NCI-H1105 (cell line): ENCODE measurements at regions not wholly inside any gene's neighbourhood (a gene's known extent, or its start where the extent isn't known, plus 50 kb on each side); places are given as distances from the start of the nearest gene placed in this dataset.

Experiments used
- DNase-seq: peaks from one replicate; lab custom pipeline; 2025; lab: John Stamatoyannopoulos, UW

DNA sequence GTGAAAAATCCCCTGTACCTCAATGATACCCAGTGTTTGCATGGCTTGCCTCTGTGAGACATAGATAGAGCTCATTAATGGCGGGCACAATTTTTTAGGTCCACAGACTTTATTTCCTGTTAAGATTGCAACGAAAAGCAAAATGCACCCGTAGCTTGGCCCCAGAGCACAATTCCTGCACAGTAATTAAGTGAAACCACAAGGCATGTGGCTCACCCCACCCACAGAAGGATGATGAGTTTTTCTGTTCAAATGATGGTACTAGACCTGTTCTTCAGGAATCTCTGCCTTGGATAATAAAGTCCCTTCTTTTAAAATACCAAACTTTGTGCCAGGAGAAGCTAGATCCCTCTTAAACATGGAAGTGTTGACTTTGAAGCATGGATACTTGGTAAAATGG is 738.1 kb downstream of the QKI start:
- DNase-seq, result no peak

DNA sequence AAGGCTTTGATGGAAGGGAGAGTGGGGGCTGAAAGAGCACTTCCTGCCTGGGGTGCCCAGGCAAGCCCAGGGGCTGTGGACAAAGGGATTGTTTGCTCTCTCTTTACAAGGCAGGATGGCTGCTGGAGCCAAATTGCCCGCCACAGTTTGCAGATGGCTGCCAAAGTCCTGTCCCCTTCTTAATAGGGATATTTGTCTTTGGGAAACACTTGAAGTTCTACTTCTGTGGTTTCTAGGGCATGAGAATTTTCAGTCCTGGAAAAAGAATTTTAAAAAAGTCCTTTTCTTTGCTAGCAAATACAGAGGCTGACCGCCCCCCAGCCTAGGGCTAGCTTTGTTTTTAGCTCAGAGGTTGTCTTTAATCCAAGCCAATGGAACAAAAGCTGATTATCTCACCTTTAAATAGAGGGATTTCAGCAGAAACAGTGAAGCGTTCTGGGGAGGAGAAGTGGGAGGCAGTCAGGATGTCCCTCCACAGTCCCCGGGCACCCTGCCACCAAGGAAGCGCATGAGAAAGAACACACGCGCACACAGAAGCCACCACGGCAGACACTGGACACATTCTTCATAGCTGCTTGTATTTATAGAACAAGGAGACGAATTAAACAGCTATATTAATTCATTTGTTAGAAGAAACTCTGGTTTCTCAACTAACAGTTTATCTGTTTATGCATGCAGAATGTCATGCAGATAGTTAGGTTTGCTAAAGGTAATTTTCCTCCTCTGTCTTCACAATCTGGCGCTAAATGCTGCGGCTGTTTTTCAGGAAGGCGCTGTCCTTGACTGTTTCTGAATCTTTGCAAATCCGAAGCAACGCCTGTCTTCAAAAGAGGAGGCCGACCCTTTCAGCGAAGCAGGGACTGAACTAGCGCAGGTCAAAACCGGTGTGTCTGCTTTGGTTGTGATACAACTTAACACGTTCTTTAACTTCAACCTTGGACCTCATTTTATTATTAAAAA is 736.9 kb downstream of the QKI start:
- DNase-seq, result peak; percentile 87

DNA sequence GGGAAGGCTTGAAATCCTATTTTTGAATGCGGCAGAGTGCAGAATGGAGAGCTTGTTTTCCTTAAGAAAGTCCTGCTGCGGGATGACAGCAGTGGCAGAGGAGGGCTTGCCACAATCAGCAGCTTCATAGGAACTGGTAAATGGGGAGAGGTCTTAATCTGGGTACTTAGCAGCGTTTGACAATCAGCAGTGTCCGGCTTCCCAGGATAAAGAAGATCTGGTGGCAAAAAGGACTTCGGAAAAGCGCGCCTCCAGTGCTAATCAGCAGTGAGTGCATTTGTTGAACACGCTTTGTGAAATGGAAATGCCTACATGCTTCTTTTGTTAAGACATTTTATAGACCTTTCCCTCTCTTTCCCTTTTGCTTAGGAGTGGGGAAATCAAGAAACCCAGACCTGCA is 735.7 kb downstream of the QKI start:
- DNase-seq, result no peak

DNA sequence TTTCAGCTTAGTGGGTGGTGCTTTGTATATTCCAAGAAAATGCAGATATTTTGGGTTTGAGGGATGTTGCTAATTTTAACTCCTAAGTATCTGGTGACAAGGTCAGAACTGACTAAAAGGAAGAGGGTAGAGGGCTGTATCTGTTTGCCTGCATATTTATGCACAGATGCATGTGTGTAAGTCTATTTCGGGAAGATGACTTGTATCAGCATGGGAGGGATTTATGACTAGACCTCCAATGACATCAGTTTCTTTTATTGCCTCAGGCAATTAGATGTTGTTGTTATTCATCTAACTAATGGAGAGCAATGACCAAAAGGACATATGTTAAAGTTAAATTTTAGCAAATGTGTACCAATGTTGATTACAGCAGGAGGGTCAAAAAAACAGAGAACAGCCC is 734.3 kb downstream of the QKI start:
- DNase-seq, result no peak

DNA sequence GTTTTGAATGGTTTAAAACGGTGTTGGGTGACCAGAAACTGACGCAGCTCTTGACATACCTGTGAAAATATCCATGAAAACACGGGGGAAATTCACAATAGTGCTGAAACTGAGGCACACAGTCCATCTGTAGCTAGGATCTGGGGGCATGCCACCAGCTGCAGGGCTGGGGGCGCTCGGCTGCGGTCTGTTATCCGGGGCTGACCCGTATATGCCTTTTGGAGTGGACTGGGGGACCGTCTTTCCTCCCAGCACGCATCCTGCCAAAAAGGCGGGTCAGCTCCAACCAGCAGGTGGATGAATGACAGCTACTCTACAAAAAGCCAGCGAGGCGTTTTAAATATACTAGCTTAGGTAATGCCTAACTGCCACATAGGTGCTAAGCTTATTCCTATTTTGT is 729.8 kb downstream of the QKI start:
- no peak for DNase-seq

DNA sequence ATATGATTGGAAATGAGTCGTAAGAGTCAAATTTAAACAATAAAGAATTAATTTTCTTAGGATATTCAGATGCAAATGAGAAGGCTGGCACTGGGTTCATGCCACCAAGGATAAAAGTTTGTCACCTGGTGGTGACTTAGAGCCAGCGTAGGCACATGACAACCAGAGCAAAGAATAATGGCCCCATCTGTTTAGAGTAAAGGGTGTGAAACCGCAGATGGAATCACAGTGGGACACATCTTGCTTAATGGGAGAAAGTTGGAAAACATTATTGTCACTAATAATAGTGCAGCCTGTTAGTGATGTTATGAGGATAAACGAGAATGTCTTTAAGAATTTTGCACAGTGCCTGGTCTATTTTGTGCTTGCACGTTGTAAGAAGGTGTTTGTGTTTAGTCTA is 727.8 kb downstream of the QKI start:
- DNase-seq, result no peak

DNA sequence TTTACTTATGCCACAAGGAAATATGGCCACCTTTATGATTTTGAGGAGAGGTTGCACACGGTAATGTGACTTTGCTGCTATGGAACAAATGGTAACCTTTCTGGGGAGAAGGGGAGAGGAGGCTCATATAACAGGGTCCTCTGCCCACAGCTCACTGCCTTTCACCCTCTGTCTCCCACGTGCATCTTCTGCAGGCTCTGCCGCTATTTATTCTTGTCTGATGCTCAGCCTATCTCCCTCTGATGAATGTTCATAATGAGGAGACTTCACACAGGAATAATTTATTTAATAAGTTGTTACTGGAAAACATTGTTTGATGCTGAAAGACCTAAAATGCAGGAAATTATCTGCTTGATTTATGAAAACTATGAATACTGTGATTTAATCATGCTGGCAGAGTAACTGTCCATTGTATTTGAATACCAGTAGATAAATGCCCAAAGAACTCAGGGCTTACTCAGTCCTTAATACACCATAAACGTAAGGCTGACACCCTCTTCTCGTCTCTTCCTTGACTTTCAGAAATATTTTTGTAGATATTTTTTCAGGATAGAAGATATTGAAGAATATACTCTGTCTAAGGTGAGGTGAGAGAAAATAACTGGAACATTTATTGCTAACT is 721.1 kb downstream of the QKI start:
- no peak for DNase-seq

DNA sequence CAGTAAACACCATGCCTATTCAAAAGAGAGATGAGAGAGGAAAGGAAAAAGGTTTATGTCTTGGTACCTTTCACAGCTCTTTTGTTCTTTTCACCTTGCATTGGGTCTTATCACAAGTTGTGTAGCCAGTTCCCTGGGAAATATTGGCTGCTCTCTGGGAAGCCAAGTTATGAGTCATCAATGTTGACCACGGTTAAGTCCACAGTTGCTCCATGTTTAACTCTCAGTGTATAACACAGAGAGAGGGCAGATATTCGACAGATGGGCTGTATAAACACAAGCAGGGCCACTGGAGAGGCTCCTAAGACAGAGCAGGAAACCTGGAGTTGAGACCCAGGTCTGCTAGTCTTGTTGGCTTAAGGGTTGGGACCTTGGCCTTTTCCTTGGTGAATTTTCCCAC is 718.6 kb downstream of the QKI start:
- DNase-seq, result no peak

DNA sequence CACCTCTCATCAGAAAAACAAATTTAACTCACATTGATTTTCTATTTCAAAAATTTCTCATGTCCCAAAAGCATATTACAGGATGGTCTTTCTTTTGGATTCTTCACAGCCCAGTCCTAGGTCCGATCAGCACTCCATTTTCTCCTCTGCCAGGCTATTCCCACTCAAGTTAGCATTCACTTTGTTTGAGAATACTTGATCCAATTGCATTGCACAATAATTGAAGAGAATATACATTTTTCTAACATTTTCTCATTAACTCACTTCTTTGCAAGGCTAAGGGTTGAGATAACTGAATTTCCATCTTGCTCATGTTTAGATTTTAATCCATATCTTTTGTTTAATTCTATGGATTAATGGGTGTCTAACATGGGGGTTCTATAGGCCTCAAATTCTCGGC is 716.1 kb downstream of the QKI start:
- no peak for DNase-seq

DNA sequence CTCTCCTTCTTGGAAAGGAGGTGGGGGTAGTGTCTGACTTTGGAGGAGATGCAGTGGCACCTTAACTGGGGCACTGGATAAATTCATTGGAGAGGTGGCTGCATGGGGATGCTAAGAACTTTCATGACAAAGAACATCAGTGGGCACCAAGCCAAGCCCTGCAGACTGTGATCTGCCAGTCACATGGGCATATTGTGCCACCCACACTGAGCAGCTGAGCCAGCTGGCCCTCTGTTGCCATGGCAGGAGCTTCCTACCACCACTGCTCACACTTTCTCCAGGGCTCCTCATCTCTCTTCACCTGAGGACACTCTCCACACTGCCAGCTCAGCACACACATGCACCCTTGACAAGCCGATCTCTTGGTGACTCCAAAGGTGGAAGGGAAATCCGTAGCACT is 715.6 kb downstream of the QKI start:
- DNase-seq, result peak; percentile 94

DNA sequence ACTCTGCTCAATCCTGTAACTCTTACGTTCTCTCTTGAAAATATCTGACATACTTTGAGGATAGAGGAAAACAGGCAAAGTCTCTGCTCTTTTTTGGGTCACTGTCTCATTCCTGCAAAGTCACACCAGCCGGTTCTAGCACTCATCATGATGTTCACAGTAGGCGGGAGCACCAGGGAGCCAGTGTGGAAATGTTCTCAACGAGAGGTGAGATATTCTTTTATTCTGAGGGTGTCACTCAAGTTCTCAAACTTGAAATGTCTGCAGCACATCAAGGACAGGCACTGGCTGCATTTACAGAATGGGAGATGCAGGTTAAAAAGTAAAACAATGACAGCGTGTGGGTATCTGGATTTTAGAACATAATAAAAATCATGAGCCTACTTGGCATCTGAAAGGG is 714.7 kb downstream of the QKI start:
- DNase-seq, result no peak

DNA sequence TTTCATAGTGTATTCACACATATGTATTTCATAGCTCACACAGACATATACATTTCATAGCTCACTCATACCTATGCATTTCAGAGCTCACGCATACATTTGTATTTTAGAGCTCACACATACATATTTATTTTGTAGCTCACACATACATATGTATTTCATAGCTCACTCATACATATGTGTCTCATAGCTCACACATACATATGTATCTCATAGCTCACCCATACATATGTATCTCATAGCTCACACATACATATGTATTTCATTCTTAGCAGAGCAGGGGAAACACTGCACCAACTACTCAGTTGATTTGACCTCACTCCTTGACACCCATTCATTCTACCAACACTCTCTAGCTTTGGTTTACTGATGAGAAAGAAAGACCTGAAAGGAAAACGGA is 713.6 kb downstream of the QKI start:
- DNase-seq, result no peak

DNA sequence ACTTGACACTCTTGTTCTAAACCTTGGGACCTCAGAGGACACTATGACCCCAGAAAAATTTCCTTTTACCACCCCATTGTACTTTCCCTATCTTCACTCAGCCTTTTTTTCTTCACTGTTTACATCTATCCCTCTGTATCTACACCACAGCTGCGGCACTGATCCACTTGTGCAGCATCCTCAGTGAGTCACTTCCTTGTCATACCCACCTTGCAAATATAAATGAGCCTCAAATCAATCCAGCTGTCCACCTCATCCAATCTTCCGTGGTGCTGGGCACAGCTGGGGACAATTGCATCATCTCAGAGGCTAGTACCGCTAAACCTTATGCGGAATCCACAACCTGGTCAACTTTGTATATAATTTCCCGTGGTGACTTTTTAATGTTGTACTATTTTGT is 710.5 kb downstream of the QKI start:
- no peak for DNase-seq

DNA sequence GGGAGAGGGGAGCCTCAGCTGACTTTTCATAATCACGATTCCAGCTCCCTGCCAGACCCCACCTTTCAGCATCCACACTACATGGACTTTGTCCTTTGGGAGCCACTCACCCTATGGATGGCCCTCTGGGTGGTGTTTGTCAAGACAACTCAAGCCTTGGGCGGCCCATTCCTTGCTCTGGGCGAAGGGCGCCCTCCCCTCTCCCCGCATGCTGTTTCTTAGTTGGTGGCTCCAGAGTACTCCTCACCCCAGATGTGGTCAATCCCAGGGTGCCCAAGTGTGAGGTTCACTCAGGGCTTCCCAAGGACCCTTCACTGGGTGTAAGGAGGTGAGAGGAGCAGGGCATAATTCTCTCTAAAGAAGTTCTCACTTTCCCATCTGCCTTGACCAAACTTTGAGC is 710.0 kb downstream of the QKI start:
- no peak for DNase-seq

DNA sequence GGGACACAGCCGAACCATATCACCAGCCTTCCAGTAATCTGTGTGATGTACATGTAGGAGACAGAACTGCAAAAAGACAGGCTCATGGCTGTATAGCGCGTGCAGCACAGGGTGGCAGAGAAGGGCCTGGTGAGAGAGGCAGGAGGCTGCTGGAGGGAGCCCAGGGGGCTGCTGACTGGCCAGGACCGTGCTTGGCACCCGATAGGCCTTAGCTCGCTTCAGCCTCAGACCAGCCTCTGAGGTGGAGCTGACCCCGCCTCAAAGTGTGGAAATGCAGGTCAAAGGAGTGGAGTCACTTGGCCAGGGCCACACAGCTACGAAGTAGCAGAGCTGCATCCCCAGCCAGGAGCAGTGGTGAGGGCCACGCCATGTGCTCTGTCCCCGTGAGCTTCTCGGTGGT is 707.6 kb downstream of the QKI start:
- no peak for DNase-seq

DNA sequence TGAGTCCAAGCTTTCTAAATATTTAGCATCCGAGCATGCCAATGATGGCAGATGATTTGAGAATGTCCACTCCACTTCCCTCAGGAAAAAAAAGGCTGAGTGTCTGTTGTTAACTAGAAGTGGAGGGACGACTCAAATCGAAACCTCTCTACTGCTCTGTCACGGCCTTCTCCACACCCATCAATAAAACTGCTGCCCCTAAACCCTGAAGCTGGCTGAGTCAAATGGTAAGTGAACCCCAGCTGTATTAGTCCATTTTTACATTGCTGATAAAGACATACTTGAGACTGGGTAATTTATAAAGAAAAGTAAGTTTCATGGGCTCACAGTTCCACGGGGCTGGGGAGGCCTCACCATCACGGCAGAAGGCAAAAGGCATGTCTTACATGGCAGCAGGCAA is 707.0 kb downstream of the QKI start:
- DNase-seq, result no peak

DNA sequence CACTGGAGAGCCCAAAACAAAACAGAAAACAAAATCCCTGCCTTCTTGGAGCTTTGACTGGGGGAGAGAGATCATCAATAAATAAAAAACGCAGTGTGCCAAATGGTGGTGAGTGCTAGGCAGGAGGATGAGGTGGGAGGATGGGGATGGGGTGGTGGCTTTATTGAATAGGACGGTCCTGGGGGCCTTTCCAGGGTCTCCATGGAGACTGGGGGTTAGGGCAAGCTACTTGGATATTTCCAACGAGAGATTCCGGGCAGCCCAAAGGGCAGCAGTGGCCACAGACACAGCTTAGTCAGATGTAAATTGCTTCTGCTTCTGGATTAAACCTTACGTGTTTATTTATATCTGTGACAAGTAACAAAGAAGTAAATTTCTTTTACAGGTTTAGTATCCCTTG is 700.1 kb downstream of the QKI start:
- no peak for DNase-seq

DNA sequence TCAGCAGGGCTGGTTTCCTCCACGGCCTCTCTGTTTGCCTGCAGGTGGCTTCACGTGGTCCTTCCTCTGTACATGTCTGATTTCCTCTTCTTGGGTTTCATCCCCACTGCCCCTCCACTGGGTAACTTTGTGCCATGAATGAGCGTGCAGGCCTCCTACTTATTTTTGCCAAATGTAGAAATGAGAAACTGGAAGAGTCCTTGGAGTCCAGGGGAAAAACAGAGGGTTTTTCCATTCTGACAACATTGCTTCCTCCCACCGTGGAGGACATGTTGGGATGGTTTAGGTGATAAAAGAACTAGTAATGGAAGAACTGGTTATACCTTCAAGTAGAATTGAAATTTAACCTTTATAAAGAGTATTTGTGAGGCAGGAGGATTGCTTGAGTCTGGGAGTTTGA is 699.5 kb downstream of the QKI start:
- no peak for DNase-seq

DNA sequence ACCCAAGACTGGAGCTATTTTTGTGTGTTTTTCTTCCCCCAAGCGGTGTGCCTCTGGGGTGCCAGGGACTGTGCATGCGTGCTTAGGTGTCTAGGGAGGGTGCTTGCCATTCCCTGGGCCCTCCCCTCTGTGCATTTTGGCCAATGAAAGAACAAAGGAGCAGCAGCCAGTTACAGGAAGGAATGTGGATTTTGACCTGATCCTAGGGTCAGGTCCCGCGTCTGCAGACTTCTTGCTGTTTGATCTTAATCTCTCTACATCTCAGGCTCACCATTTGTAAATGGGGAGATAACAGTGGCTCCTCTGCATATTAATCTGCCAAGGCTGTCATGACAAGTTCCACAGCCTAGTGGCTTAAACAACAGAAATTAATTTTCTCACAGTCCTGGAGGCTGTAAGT is 699.1 kb downstream of the QKI start:
- no peak for DNase-seq

DNA sequence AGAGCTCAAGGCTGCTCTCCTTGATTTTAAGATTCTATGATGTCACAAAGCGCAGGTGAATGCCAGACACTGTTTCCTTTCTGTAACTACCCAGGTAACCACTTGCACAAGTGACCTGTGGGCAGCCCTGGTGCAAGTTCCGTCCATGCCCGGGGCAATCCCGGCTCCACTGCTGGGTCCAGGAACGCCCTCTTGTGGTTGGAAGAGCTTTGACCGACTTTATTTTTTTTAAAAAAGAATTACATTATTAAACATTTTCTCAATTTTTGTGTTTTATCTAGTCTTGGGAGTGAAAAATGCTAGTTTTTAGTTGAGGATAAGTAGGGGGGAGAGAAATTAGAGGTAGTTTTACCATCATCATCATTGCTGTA is 695.2 kb downstream of the QKI start:
- DNase-seq, result no peak

DNA sequence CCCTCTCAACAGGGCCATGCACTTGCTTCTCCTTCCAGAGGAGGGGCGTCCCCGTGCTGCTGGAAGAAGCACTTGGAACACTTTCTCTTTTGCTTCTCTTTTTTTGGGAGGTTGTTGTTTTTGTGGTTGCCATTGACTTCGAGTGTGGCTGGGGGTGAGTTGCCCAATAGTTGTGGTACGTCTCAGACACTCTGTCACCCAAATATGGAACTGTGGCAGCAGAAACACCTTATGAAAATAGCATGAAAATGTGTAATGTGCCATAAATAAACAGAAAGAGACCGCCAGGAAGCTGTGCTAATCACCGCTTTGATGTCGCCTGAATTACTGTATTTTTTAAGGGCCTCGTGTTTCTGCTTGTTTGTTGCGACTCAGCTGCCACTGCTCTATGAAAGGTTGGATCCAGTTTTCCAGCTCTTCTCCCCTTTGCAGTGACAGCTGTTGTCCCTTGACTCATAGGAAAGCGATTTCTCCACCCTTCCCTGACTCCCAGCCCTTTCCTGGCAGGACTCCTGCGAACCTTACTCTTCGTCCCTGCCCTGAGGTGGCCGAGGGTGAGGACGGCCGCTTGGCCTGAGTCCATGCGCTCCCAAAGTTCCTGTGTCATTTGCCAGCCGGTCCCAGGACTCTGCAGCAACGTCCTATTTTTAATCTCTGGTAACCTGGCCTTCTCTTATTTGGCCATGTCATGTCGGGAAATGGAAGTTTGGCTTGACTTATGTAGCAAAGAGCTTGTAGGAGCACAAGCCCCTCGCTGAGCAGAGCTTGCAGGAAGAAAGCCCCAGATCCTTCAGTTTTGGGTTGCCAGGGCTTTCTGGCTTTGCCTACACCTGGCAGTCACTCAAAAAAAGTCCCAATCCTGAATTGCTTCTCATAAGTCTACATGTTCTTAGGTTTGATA is 694.6 kb downstream of the QKI start:
- DNase-seq, result no peak

DNA sequence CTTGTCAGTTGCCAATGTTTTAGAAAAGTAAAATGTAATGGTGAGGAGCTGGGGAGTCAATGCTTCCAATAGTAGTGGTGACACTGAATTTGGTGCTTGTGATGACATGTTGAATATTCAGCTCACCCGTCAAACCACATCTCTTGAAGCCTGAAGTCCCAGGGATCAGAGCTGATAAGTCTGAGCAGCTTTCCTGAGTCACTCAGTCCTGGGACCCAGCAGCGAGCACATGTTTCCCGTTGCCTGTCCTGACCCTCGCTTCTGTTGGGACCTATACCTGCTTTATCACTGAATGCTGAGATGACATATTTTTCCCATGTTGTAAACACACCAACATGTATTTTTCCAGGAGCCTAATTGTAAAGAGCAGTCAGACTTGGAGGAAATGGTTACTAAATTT is 693.6 kb downstream of the QKI start:
- DNase-seq, result no peak
